NCI-H1930 (cell line): ENCODE measurements at regions not wholly inside any gene's neighbourhood (a gene's known extent, or its start where the extent isn't known, plus 50 kb on each side); places are given as distances from the start of the nearest gene placed in this dataset.
"Not testable (repeated sequence)": the region's sequence is repeated elsewhere in the genome, so short reads cannot be mapped to it uniquely, and the experiment has no call there.

Experiments
- DNase-seq, 2 experiments: peaks; one replicate each; lab custom pipeline; 2025; lab: John Stamatoyannopoulos, UW

- DNase-seq = no peak
Measured at GRCh38 chr17:68700421-68700820, 99.3 kb upstream of the FAM20A start.

- DNase-seq = no peak
Measured at GRCh38 chr17:68699936-68700335, 98.8 kb upstream of the FAM20A start.

- no peak for DNase-seq
Measured at GRCh38 chr17:68698746-68699145, 97.6 kb upstream of the FAM20A start.

- DNase-seq = no peak
Measured at GRCh38 chr17:68697850-68698361, 96.7 kb upstream of the FAM20A start.

GRCh38 chr17:68695659-68696058 lies 94.5 kb upstream of the FAM20A start:
- no peak for DNase-seq

DNA sequence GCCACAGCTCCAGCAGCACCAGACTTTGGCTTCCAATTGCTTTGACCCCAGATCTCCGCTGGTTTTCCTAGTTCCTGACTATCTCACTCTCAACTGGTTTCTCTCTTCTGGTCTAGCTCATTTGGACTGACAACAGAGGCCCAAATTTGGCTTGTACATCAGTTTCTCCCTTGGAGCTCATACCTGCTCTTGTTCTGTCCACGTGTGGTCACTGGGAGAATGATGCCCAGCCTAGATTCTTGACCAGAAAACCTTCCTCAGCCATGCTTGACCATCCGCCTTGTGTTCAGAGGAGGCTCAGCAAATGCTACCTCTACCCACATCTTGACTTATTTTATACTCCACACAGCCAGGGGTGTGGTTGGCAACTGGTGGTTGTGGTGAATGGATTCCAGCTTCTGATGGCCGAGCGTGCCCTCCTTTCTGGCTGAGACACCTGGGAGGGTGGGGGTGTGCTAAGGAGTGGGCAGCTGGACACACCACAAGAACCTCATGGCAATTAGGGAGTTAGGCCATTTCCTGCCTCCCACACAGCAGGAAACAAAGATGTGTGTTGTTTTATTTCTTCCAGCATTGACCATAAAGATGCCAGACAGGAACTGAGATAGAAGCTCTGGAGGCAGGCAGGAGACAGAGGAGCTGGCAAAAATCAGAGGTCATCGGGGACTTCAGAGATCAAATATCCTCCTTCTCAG lies 93.8 kb upstream of the FAM20A start:
- no peak for DNase-seq

DNA sequence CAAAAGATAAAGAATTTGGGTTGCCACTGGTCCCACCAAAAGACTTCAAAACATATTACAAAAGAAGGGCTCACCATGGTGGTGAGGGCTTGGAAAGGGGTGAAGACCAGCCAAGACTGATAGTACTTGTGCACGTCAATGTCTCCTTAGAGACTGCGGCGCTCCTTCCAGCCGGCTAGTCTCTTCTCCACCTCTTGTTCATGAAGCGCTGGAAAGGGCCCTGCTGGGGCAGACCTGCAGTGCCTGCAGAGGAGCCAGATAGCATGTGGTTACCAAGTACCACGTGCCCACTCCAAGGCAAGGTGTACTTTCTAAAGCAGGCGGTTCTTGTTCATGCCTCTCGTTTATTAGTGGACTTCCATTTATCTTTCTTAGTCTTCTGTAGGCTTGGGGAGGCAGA lies 92.7 kb upstream of the FAM20A start:
- DNase-seq = no peak

DNA sequence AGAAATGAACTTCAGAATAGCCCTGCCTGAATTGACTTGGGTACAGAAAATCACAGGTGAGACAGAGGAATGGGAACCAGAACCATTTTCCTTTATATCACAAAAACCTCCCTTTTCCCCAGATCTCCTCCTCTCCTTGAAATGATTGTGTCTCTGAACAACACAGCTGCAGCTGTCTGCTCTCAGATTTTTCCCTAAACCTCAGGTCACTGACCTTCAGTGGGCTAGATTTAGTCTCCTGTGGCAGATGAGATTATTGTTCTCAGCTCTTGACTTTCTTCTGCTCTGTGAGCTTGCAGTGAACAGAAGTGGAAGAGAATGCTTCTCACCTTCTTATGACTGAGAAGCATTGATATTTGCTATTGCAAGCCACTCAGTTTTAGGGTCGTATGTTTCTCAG lies 92.3 kb upstream of the FAM20A start:
- DNase-seq = no peak

GRCh38 chr17:68686108-68686988 lies 85.2 kb upstream of the FAM20A start:
- no peak for DNase-seq

DNA sequence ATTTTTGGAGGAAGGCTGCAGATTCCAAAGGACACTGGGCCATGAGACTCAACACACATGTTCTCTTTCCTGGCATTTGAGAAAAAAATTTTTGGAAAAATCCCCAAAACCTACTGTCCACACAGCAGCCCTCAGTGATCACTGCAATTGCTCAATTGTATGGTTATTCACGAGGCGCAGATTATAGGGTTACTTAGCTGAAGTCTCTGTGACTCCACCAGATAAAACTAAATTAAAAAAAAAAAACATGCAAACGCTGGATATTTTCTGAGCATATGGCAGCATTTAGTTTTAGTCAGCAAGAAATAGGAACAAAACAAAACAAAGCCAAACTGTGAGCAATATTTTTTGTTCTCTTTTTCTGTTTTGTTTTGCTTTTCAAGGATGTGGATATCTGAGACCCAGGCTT lies 83.8 kb upstream of the FAM20A start:
- DNase-seq = no peak

DNA sequence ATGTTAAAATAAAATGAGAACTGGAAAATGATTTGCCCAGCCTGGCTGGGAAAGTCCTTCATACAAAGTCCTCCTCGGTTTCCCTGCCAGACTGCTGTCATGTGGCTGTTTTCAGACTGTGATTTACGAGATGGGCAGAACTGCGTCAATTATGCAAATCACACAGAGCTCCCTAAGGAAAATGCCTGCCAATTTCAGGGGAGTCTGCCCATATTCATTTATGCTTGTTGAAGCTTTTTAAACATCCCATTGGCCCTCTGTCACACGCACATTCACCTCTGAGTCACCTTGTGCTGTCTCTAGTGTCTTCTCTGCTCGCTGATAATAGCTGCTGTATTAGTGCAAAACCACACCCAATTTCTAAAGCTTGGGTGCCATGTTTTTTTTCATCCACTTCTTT lies 81.7 kb upstream of the FAM20A start:
- DNase-seq = no peak

DNA sequence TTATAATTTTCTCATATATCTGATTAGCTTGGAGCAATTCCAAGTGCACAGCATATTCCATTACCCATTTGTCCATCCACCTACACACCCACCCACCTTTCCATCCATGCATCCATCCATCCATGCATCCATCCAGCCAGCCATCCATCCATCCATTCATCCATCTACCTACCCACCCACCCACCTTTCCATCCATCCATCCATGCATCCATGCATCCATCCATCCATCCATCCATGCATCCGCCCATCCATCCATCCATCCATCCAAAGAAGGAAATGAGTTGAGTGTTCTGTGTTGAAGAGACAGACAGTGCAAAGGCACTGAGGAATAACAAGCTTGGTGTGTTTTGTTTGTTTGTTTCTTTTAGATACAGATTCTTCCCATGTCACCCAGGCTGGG lies 78.7 kb upstream of the FAM20A start:
- no peak for DNase-seq

GRCh38 chr17:68676856-68677255 lies 75.7 kb upstream of the FAM20A start:
- no peak for DNase-seq

GRCh38 chr17:68675723-68676122 lies 74.6 kb upstream of the FAM20A start:
- no peak for DNase-seq

- no peak for DNase-seq
Measured at GRCh38 chr17:68674029-68674925, 73.1 kb upstream of the FAM20A start.

DNA sequence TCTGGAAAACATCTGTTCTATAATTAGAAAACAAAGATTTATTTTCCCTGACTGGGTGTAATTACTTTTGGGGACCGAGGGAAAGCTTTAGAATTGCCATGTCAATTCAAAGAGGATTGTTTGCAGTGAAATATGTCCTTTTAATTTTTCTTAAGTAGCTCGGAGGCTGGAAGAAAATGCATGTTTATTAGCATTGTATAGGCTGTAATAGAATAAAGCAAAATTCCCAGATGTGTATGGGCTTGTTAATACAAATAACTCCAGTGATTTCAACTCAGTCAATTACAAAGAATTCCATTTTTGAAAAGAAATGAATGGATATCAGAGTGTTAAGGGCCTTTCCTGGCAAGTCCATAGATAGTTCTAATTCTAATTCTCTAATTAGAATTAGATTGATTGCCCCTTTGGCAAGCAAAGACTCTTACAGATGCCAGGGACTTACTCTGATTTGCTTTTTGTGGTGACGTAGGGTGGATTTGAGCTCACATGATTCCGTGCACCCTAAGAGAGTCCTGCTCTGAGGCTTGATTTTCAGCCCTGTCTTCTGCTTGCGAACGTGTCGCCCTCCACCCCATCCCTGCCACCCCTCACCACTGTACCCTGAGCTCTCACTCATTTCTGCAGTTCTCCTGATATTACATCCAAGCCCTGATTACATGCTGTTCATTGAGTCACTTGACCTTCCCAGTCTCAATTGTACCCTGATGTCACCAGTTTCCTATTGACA lies 70.0 kb upstream of the FAM20A start:
- no peak for DNase-seq

GRCh38 chr17:68666438-68666837 lies 65.3 kb upstream of the FAM20A start:
- DNase-seq = not testable (repeated sequence)

GRCh38 chr17:68665373-68665772 lies 64.2 kb upstream of the FAM20A start:
- no peak for DNase-seq

DNA sequence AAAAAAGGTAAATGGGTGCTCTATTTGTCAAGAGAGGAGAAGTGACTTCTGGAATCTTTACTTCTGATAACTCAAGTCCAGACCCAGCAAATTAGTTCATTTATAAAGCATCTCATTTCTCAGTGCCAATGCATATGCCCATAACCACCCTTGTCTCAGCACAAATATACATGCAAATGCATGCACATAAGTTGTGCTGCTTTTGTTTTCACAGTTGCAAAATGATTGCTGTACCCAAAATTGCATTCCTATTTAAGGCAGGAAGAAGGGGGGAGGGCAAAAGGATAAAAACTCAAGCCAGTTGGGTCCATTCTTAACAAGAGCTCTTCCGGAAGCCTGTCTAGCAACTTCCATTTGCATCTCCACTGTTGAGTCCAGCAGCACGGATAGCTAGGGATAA lies 61.3 kb upstream of the FAM20A start:
- DNase-seq = no peak

GRCh38 chr17:68662037-68662432 lies 60.9 kb upstream of the FAM20A start:
- no peak for DNase-seq

GRCh38 chr17:68661265-68662036 lies 60.3 kb upstream of the FAM20A start:
- no peak for DNase-seq
